Choroid plexus epithelial cell (primary cell): ENCODE measurements at regions not wholly inside any gene's neighbourhood (a gene's known extent, or its start where the extent isn't known, plus 50 kb on each side); places are given as distances from the start of the nearest gene placed in this dataset.

Experiments used
- DNase-seq: peaks from one replicate; pipeline ENCODE4 v3.0.0-alpha.2; 2010; ENCODE audit warnings: low read depth
- H3K4me3 ChIP-seq: 2 replicates; pipeline ENCODE4 v1.5.1; 2011; ENCODE audit warnings: low read depth, mild to moderate bottlenecking, control low read depth, low read length, moderate library complexity
- CTCF ChIP-seq: conservative IDR thresholded peaks from 2 replicates; pipeline ENCODE4 v1.5.1; 2011; ENCODE audit warnings: low read depth, mild to moderate bottlenecking, control low read depth, inconsistent platforms, low read length, moderate library complexity

GRCh38 chr10:2759233-2759632 is 308.1 kb upstream of the PFKP start:
- TF ChIP-seq CTCF: no peak
- DNase-seq: no peak
- no peak overlapping the region for H3K4me3 ChIP-seq

GRCh38 chr10:2754943-2755342 is 312.4 kb upstream of the PFKP start:
- no peak overlapping the region for H3K4me3 ChIP-seq
- DNase-seq: no peak
- no peak for TF ChIP-seq CTCF

- TF ChIP-seq CTCF: no peak
- no peak overlapping the region for H3K4me3 ChIP-seq
- no peak for DNase-seq
These were observed 319.1 kb upstream of the PFKP start for GRCh38 chr10:2748287-2748686.

- no peak overlapping the region for H3K4me3 ChIP-seq
- TF ChIP-seq CTCF: no peak
- DNase-seq: no peak
These were observed 320.7 kb upstream of the PFKP start for GRCh38 chr10:2746638-2747037.

- H3K4me3 ChIP-seq: no peak overlapping the region
- no peak for TF ChIP-seq CTCF
- DNase-seq: no peak
These were observed 321.7 kb upstream of the PFKP start for GRCh38 chr10:2745666-2746065.

- no peak overlapping the region for H3K4me3 ChIP-seq
- TF ChIP-seq CTCF: no peak
- DNase-seq: no peak
These were observed 322.7 kb upstream of the PFKP start for GRCh38 chr10:2744547-2745200.

- no peak for TF ChIP-seq CTCF
- DNase-seq: no peak
These were observed 332.7 kb upstream of the PFKP start for GRCh38 chr10:2734603-2735002.

More at GRCh38 chr10:2734603-2735002, 332.7 kb upstream of the PFKP start:
- H3K4me3 ChIP-seq: no peak overlapping the region
